ENCODE measurements at regions not wholly inside any gene's neighbourhood (a gene's known extent, or its start where the extent isn't known, plus 50 kb on each side); places are given as distances from the start of the nearest gene placed in this dataset.
"Not testable (repeated sequence)": the region's sequence is repeated elsewhere in the genome, so short reads cannot be mapped to it uniquely, and the experiment has no call there.

GRCh38 chr13:87975035-87975434 is 303.9 kb downstream of the SLITRK5 start:
- H3K4me1 Mint-ChIP-seq (ENCODE audit: unreplicated experiment), result no peaks in the 10 kb centered on the region
- TF ChIP-seq CTCF (conservative IDR thresholded peaks at IDR 0.05), result no peak
- H3K4me3 Mint-ChIP-seq, result no peak overlapping the region
- no peak for DNase-seq (ENCODE audit: extremely low spot score, unreplicated experiment)
- H3K27ac Mint-ChIP-seq, result no peak overlapping the region
- H3K9me3 Mint-ChIP-seq, result no peaks in the 10 kb centered on the region
- no peaks in the 10 kb centered on the region for H3K27me3 Mint-ChIP-seq
- H3K36me3 Mint-ChIP-seq, result no peaks in the 10 kb centered on the region

GRCh38 chr13:87976650-87977049 is 305.5 kb downstream of the SLITRK5 start:
- DNase-seq (ENCODE audit: extremely low spot score, unreplicated experiment); H3K4me1 Mint-ChIP-seq (ENCODE audit: unreplicated experiment); H3K36me3 Mint-ChIP-seq; H3K9me3 Mint-ChIP-seq; H3K27ac Mint-ChIP-seq; H3K4me3 Mint-ChIP-seq; H3K27me3 Mint-ChIP-seq: not testable (repeated sequence)

GRCh38 chr13:87981416-87981815 is 310.2 kb downstream of the SLITRK5 start:
- H3K9me3 Mint-ChIP-seq, result no peaks in the 10 kb centered on the region
- no peaks in the 10 kb centered on the region for H3K27me3 Mint-ChIP-seq
- H3K27ac Mint-ChIP-seq, result no peak overlapping the region
- no peaks in the 10 kb centered on the region for H3K4me1 Mint-ChIP-seq (ENCODE audit: unreplicated experiment)
- DNase-seq (ENCODE audit: extremely low spot score, unreplicated experiment), result no peak
- H3K4me3 Mint-ChIP-seq, result no peak overlapping the region
- no peaks in the 10 kb centered on the region for H3K36me3 Mint-ChIP-seq
- no peak for TF ChIP-seq CTCF (conservative IDR thresholded peaks at IDR 0.05)

- no peaks in the 10 kb centered on the region for H3K9me3 Mint-ChIP-seq
- H3K4me3 Mint-ChIP-seq, result no peak overlapping the region
- no peak for TF ChIP-seq CTCF (conservative IDR thresholded peaks at IDR 0.05)
- no peaks in the 10 kb centered on the region for H3K36me3 Mint-ChIP-seq
- H3K27ac Mint-ChIP-seq, result no peak overlapping the region
- DNase-seq (ENCODE audit: extremely low spot score, unreplicated experiment), result no peak
- H3K4me1 Mint-ChIP-seq (ENCODE audit: unreplicated experiment), result no peaks in the 10 kb centered on the region
- H3K27me3 Mint-ChIP-seq, result no peaks in the 10 kb centered on the region
Observed at GRCh38 chr13:87982400-87982799, 311.2 kb downstream of the SLITRK5 start.

GRCh38 chr13:87986639-87987250 is 315.6 kb downstream of the SLITRK5 start:
- DNase-seq (ENCODE audit: extremely low spot score, unreplicated experiment), result no peak
- no peaks in the 10 kb centered on the region for H3K27me3 Mint-ChIP-seq
- H3K36me3 Mint-ChIP-seq, result no peaks in the 10 kb centered on the region
- TF ChIP-seq CTCF (conservative IDR thresholded peaks at IDR 0.05), result no peak
- H3K27ac Mint-ChIP-seq, result no peak overlapping the region
- H3K4me1 Mint-ChIP-seq (ENCODE audit: unreplicated experiment), result no peaks in the 10 kb centered on the region
- H3K9me3 Mint-ChIP-seq, result no peaks in the 10 kb centered on the region
- H3K4me3 Mint-ChIP-seq, result no peak overlapping the region

- Mint-ChIP-seq H3K4me1 (ENCODE audit: unreplicated experiment) (peaks cover 6% of the 10 kb centered on the region), H3K4me3 (no peak overlapping the region), H3K9me3 (no peaks in the 10 kb centered on the region), H3K27me3 (no peaks in the 10 kb centered on the region), H3K27ac (no peak overlapping the region), H3K36me3 (no peaks in the 10 kb centered on the region)
- DNase-seq (ENCODE audit: extremely low spot score, unreplicated experiment), result no peak
- no peak for TF ChIP-seq CTCF (conservative IDR thresholded peaks at IDR 0.05)
Observed at GRCh38 chr13:87998081-87998480, 326.9 kb downstream of the SLITRK5 start.

Measured in type B pancreatic cell (in vitro differentiated cells).